Stomach (tissue), 8 donors: ENCODE measurements at regions not wholly inside any gene's neighbourhood (a gene's known extent, or its start where the extent isn't known, plus 50 kb on each side); places are given as distances from the start of the nearest gene placed in this dataset.

Experiments
- DNase-seq, 2 donors: peaks; one replicate each; pipeline versions ENCODE4 v3.0.0 to v3.0.0-alpha.2; 2013 to 2019
- H3K27ac ChIP-seq, 5 donors: fragments of 200-600 bp in 4 of 5; sonication (generic) in 4 of 5; one replicate each; pipeline ENCODE4 v1.5.1; 2013 to 2019; ENCODE audit warnings: mild to moderate bottlenecking in 1 of 5, moderate library complexity in 1 of 5
- H3K27me3 ChIP-seq, 3 donors: fragments of 200-600 bp; sonication (generic); one replicate each; pipeline ENCODE4 v1.5.1; 2017 to 2019; ENCODE audit warnings: mixed run types in 1 of 3
- H3K36me3 ChIP-seq, 4 donors: fragments of 200-600 bp; sonication (generic); 1 replicate in 3 of 4; 2 replicates in 1 of 4; pipeline ENCODE4 v1.5.1; 2016 to 2019
- H3K4me1 ChIP-seq, 4 donors: fragments of 200-600 bp; sonication (generic); one replicate each; pipeline ENCODE4 v1.5.1; 2016 to 2019
- H3K4me3 ChIP-seq, 4 donors: fragments of 200-600 bp; sonication (generic) in 3 of 4; one replicate each; pipeline ENCODE4 v1.5.1; 2016 to 2019; ENCODE audit warnings: mild to moderate bottlenecking in 1 of 4
- H3K9me3 ChIP-seq, 4 donors: fragments of 200-600 bp; sonication (generic); one replicate each; pipeline ENCODE4 v1.5.1; 2016 to 2019
- CTCF ChIP-seq, 7 experiments: fragments of 450-650 bp in 4 of 7; fragments of 200-600 bp in 3 of 7; sonication (generic) in 3 of 7; IDR thresholded peaks; one replicate each; pipeline ENCODE4 v1.5.1; 2016 to 2019; ENCODE audit warnings: antibody characterized with exemption in 7 of 7, control low read depth in 2 of 7, mild to moderate bottlenecking in 1 of 7
- EP300 ChIP-seq: sonication (generic); formaldehyde crosslinking; IDR thresholded peaks from one replicate; pipeline ENCODE4 v1.6.1; 2017; ENCODE audit warnings: antibody characterized with exemption
- POLR2A ChIP-seq, 4 donors: fragments of 450-650 bp; IDR thresholded peaks; one replicate each; pipeline ENCODE4 v1.6.1; 2016; ENCODE audit warnings: antibody characterized with exemption in 4 of 4, control low read depth in 2 of 4, mild to moderate bottlenecking in 1 of 4, moderate library complexity in 1 of 4
- POLR2AphosphoS5 ChIP-seq, 3 donors: sonication (generic); formaldehyde crosslinking; IDR thresholded peaks; one replicate each; pipeline ENCODE4 v1.6.1; 2016; ENCODE audit warnings: antibody characterized with exemption in 3 of 3
- WGBS, 5 donors: extraction: QIAGEN DNeasy Blood & Tissue Kit in 3 of 5; methylation state at CpG; one replicate each; pipeline versions ENCODE4 v1.1.5 to v1.1.7; 2013 to 2018; 5-methylcytosine and 5-hydroxymethylcytosine counted together
- intact Hi-C: fragments of 100-400 bp; cut with DNase I; formaldehyde crosslinking; loops from one replicate; pipeline ENCODE4 v1.15.1; 2023; ENCODE audit warnings: low total_unique reads
- donor health status: healthy with polysubstance abuse.
- donor health status: Bipolar disorder and iron deficiency.
- donor health status: healthy.

- 55 to 69% (median 64%) methylated on average over 2 of the region's 2 CpGs for WGBS, 5 donors
- Histone ChIP-seq H3K4me3 (no peak overlapping the region), H3K9me3 (no peaks in the 10 kb centered on the region), H3K4me1 (no peaks in the 10 kb centered on the region), H3K36me3 (no peaks in the 10 kb centered on the region), H3K27me3 (no peaks in the 10 kb centered on the region), H3K27ac (no peak overlapping the region)
- intact Hi-C loops: no loop called here
- TF ChIP-seq POLR2A (IDR thresholded peaks at IDR 0.05) (no peak), POLR2AphosphoS5 (IDR thresholded peaks at IDR 0.05) (no peak), CTCF (IDR thresholded peaks at IDR 0.05) (no peak), EP300 (no peak)
- no peak for DNase-seq
Measured at GRCh38 chr4:138706201-138706600, 309.4 kb upstream of the NOCT start.

- Histone ChIP-seq H3K4me1 (no peaks in the 10 kb centered on the region), H3K27ac (no peak overlapping the region), H3K27me3 (no peaks in the 10 kb centered on the region), H3K9me3 (no peaks in the 10 kb centered on the region), H3K4me3 (no peak overlapping the region), H3K36me3 (no peaks in the 10 kb centered on the region)
- no peak for DNase-seq
- no peak for TF ChIP-seq CTCF (IDR thresholded peaks at IDR 0.05)
- WGBS, 5 donors: 51 to 63% (median 60%) methylated on average over 3 of the region's 3 CpGs
- intact Hi-C loops: no loop called here
Measured at GRCh38 chr4:138702190-138702824, 313.3 kb upstream of the NOCT start.

- no peak for TF ChIP-seq POLR2AphosphoS5 (IDR thresholded peaks at IDR 0.05)
- TF ChIP-seq CTCF (IDR thresholded peaks at IDR 0.05): no peak
- no peak for TF ChIP-seq POLR2A (IDR thresholded peaks at IDR 0.05)
- no peak for TF ChIP-seq EP300
- no peaks in the 10 kb centered on the region for H3K27me3 ChIP-seq
- intact Hi-C loops: no loop called here
- no peak overlapping the region for H3K4me3 ChIP-seq
- H3K36me3 ChIP-seq: no peaks in the 10 kb centered on the region
- H3K27ac ChIP-seq: no peak overlapping the region
- WGBS, 5 donors: 56 to 90% (median 76%) methylated on average over 3 of the region's 3 CpGs
- H3K9me3 ChIP-seq: no peaks in the 10 kb centered on the region
- peaks cover 0 to 3% (median 0%) of the 10 kb centered on the region in 4 donors for H3K4me1 ChIP-seq
- no peak for DNase-seq
Measured at GRCh38 chr4:138698641-138699040, 316.9 kb upstream of the NOCT start.

- H3K36me3 ChIP-seq: no peaks in the 10 kb centered on the region
- H3K27me3 ChIP-seq: no peaks in the 10 kb centered on the region
- WGBS, 5 donors: 91 to 100% (median 96%) methylated on average over 1 of the region's 1 CpG
- H3K4me3 ChIP-seq: no peak overlapping the region
- no peaks in the 10 kb centered on the region for H3K9me3 ChIP-seq
- no peak overlapping the region for H3K27ac ChIP-seq
- TF ChIP-seq POLR2A (IDR thresholded peaks at IDR 0.05): no peak
- no peak for TF ChIP-seq EP300
- no peak for TF ChIP-seq POLR2AphosphoS5 (IDR thresholded peaks at IDR 0.05)
- TF ChIP-seq CTCF (IDR thresholded peaks at IDR 0.05): no peak
- no peak for DNase-seq
- intact Hi-C loops: no loop called here
- H3K4me1 ChIP-seq: peaks cover 0 to 7% (median 0%) of the 10 kb centered on the region in 4 donors
Measured at GRCh38 chr4:138697851-138698250, 317.7 kb upstream of the NOCT start.
